GM19324 (cell line): ENCODE measurements at regions not wholly inside any gene's neighbourhood (a gene's known extent, or its start where the extent isn't known, plus 50 kb on each side); places are given as distances from the start of the nearest gene placed in this dataset.

Experiments
- ATAC-seq: cut with Tn5 transposase; IDR thresholded peaks from one replicate; pipeline ENCODE4 v1.9.1; 2021; ENCODE audit warnings: mild to moderate bottlenecking, moderate library complexity; ENCODE audit not compliant: unreplicated experiment, low FRiP score

DNA sequence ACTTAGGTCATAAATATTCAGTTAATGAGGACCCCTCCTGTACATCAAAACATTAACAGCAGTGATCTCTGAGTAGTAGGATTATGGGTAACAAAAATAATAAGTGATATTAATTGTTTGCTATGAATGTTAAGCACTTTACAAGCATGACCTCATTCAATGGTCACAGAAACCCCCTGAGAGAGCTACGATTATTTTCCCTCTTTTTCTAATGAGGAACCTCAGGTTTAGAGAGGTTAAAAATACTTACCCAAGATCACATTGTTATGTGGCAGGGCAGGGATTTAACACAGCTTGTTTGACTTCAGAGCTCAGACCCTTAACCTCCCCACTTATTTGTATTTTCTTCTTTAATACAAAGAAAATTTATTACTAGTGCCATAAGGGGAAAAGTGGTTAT, 228.2 kb downstream of the TBL1XR1 start:
- no peak for ATAC-seq

DNA sequence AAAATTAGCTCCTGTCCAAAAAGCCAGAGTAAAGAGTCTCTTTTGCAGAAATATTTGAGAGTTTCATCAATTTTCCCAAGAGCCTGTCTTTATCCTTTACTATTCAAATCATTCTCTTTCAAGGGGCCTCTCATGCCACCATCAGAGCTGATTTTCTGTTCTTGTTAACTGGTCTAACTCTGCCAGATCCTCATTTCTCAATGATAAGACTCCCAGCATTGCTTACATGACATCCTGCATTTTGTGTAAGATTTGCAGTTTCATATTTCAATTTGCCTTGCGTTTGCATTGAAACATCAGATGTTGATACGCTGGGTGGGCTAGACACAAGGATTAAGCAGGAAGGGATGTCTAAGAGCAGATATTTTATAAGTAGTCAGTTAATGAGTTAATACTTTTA, 228.7 kb downstream of the TBL1XR1 start:
- ATAC-seq: no peak

- ATAC-seq: no peak
These were observed 229.8 kb downstream of the TBL1XR1 start for GRCh38 chr3:176967522-176967921.

DNA sequence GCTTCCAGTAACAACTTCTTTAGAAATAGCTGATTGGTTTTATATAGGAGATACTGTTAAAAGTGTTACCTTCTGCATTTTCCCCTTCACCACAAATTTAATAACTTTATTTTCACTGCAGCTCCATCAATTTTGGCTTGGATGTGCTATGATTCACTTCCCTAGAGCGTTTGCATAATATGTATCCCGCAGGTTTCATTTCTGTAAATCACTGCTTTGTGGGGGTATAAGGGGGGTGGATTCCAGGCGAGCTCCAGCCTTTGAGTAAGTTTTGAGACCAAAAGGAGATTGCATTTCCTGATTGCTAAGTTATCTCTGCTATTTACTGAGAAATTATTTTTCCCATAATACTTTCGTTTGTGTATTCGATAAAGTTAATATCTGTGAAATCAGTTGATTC, 232.6 kb downstream of the TBL1XR1 start:
- no peak for ATAC-seq

DNA sequence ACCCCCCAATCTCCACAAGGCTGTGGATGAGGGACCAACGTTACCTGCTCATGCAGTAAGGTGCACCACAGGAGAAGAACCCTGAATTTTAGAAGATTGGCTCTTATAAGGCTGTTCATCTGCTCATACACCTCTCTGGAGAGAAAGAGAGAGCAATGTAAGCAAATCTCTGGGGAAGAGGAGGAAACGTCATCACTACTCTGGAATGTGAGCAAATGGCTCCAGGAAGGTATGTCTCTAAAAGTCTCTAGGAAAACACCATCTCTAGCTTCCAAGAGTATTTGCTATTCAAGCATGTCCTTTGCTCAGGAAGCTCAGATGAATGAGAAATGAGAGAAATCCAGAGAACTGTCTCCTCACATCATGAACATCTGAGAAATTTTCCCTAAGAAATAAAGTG, 235.4 kb downstream of the TBL1XR1 start:
- ATAC-seq: no peak

DNA sequence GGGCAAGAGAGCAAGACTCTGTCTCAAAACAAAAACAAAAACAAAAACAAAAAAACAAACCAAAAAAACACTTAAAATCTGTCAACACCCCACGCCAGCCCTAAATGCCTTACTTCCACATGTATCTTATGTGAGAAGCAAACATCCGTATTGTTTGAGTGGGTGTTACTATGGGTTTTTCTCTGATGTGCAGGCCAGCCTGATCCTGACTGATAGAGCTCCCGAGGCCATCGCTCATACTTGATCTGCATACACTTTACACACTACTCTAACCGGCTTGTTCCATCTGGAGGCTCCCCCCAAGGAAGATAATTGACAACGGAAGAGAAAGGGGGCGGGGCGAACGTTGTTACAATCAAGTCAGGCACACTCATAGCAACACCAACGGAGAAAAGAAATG, 237.4 kb downstream of the TBL1XR1 start:
- no peak for ATAC-seq

DNA sequence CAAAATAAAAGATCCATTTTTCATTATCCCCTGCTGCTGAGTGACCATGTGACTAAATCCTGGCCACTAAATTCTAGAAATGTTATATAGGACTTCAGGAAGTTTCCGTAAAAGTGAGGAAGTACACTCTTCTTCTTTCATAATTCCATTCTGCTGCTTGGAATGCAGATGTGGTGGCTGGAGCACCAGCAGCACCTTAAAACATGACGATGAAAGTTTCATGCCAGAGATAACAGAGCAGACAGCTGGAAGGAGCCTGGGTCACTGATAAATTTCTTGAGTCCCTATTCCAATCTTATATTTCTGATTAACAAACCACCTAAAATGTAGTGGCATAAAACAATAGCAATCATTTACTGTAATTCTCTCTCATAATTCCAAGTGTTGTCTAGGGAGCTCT, 238.7 kb downstream of the TBL1XR1 start:
- no peak for ATAC-seq

GRCh38 chr3:176954517-176954916, 242.8 kb downstream of the TBL1XR1 start:
- no peak for ATAC-seq

DNA sequence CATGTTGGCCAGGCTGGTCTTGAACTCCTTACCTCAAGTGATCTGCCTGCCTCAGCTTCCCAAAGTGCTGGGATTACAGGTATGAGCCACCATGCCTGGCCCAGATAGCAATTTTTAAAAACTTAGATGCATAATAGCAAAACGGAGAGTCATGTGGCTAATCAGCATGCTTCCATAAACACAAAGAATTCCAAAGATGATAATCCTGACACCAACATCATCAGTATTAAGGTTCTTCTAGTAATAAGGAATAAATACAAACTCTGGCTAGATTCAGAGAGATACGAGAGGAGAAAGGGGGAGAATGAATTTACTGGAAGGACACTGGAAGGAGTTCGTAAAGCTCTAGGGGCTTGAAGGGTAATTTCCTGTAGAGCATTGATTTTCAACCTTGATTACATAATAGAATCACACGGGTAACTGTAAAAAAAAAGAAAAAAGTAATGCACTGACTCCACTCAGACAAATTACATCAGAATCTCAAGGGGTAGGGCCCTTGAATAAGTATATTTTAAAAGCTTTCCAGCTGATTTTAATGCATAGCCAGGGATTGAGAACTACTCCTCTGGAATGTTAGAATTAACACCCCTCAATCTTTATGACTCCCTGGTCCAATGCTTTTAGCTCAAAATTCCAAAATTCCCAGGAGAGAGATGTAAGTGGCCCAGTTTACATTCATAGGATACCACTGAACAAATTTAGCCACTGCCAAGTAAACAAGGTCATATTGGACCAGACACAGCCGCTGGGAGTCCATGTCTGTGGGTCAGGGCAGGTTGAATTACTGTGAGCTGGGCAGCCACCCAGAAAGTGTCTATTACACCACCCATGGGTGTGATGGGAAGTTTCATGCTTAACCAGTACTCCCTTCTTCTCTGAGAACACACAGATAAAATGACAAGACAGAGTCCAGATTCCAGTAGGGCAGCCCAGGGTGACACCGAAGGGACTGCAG, 243.9 kb downstream of the TBL1XR1 start:
- no peak for ATAC-seq

- no peak for ATAC-seq
These were observed 245.5 kb downstream of the TBL1XR1 start for GRCh38 chr3:176951586-176952292.

DNA sequence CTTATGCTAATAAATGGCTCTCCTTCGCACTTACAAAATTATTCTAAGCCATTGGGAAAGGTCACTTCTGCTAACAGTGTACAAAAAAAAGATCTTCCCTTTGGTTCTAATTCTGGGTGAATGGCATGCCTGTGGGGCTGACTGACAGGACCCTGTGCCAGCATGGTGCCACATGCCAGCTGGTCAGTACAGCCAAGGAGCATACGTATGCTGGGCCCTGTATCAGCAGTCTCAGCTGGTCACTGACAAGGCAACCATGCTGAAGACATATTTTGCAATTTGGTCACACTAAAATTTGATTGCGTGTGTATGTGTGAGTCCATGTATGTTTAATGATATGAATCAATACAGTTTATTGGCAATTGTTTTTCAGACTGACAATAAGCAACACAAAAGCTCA, 246.1 kb downstream of the TBL1XR1 start:
- ATAC-seq: no peak

DNA sequence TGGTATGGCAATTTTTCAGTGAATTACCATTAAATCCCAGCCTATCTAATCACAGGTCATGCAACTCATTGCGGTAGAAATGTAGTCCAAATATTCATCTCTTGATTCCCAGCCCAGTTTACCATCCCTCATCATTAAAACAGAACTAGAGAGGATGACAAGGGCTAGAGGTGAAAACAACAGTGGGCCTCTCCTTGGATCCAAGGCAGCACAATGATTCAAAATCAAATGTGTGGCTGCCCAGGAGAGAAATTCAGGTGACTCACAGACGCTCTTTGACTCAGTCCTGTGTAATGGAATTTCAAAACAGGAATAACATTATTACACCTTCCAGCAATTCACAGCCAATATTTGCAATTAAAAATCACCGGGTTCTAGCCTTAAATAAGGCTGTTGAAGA, 246.5 kb downstream of the TBL1XR1 start:
- ATAC-seq: no peak

DNA sequence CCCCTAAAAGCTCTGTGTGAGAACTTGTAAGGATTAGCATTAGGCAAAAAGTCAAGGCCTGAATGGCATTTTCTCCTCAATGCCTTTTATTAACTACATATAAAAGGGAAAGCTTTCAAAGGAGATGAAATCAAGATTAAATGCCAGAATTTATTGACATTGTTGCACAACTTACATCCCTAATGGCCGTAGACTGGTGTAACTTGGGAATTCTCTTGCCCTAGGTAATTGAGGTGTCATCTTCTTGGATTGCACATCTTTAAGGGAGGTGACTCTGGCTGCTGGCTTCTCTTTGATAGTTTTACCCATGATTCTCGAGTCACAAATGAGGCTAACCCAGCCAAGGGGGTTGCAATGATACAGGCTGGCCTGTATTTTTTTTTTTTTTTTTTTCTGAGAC, 249.1 kb downstream of the TBL1XR1 start:
- ATAC-seq: no peak

- no peak for ATAC-seq
These were observed 251.1 kb downstream of the TBL1XR1 start for GRCh38 chr3:176946202-176946601.

DNA sequence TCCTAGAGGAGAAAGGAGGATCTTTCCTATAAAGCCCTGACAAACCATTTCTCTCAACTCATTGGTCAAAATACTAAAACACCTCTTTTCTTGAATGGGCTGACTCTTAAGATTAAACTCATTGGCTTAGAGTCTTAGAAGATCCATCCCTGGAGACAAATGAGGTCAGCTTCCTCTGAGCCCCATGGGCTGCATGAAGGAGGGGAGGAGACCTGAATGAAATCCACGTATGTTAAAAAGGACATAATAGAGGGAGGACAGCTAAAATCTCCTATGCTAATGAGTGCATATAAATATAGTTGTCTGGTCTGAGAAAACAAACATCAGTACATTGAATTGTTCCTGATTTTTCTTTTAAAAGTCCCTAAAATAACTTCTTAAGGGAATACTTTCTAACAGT, 255.0 kb downstream of the TBL1XR1 start:
- no peak for ATAC-seq

DNA sequence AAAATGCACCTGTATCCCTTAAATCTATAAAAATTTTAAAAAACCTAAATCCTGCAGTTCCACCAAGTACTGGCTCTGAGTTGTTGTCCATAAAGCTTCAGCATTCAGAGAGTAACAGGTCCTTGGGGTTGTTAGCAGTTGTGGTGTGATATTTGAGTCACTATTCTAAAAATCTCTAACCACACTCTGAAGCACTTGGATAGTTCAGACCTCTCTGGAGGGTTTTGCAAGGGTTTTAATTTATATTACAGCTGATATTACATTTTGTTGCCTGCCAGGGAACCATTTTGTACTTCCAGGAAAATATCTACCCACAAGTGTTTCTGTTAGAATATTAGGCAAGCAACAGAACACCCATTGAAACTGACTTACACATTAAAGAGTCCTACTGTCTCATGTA, 255.6 kb downstream of the TBL1XR1 start:
- ATAC-seq: no peak

DNA sequence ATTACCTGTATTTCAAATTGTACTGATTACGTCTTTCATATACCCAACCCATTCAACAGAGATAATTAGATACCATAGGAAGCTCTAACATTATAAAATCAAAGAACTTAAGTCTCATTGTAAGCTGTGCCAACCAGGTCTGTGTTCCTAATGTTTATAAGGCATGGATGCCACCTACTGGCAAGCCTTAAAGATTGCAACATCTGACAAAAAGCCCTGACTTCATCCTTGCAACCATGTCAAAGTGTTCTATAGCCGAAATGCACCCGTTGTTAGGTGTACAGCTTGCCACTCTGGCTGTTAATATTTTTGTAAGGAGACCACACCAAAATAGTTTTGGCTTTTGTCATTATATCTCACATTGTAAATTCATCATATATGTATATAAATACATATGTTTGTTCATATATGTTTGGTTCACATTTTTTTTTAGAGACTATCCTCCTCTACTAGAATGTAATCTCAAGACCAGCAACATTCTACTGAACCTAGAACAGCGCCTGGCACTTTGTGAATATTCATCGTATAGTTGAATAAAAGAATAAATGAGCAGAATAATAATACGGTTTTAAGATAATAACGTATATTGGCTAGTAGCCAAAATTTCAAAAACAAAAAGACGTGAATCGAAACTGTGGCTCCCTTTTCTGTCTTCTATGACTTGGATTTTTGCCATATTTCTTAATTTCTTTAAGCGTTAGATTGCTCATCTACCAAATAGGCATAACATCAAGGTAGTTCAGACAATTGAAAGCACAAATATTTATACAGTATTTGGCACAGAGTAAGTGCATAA, 258.1 kb downstream of the TBL1XR1 start:
- peak; percentile 86 for ATAC-seq

DNA sequence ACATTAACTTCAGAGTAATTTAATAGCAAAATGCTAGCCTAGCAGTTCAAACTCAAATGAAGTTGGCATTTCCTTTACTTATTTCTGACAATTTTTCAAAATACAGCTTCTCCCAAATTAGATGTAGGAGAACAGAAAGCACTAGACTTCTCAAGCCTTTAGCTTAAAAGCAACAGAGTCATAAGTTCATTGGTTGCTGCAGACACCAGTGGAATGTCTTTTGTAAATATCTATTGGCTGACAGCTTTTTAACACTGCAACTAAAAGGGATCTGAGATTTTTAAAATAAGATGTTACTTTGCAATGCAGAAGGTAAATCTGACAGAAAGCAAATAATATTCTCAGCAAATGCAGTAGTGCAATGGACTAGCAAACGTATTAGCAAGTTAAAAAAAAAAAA, 259.3 kb downstream of the TBL1XR1 start:
- ATAC-seq: no peak

GRCh38 chr3:176937541-176937940, 259.7 kb downstream of the TBL1XR1 start:
- no peak for ATAC-seq

- ATAC-seq: no peak
These were observed 261.9 kb downstream of the TBL1XR1 start for GRCh38 chr3:176935194-176935888.
